Panc1 (cell line): ENCODE measurements at regions not wholly inside any gene's neighbourhood (a gene's known extent, or its start where the extent isn't known, plus 50 kb on each side); places are given as distances from the start of the nearest gene placed in this dataset.

Experiments used
- POLR2AphosphoS5 ChIP-seq: IDR thresholded peaks from 2 replicates; pipeline ENCODE4 v1.6.1; 2012; ENCODE audit warnings: mild to moderate bottlenecking, low read depth, low read length, moderate library complexity
- TCF7L2 ChIP-seq: IDR thresholded peaks from 2 replicates; pipeline ENCODE4 v1.6.1; 2011; ENCODE audit warnings: mild to moderate bottlenecking, low read depth, low read length, inconsistent platforms
- TF ChIP-seq, protein P1 (sequence below): fragments of 450-650 bp; IDR thresholded peaks from 2 replicates; pipeline ENCODE4 v1.5.1; 2017; ENCODE audit warnings: mild to moderate bottlenecking
- TF ChIP-seq, protein P2 (sequence below), 2 experiments: IDR thresholded peaks; 2 replicates each; pipeline ENCODE4 v1.6.1; 2011 to 2012; ENCODE audit warnings: low read depth in 2 of 2, control low read depth in 1 of 2, low read length in 1 of 2, mild to moderate bottlenecking in 1 of 2, moderate library complexity in 1 of 2; ENCODE audit not compliant: insufficient read depth in 1 of 2

DNA sequence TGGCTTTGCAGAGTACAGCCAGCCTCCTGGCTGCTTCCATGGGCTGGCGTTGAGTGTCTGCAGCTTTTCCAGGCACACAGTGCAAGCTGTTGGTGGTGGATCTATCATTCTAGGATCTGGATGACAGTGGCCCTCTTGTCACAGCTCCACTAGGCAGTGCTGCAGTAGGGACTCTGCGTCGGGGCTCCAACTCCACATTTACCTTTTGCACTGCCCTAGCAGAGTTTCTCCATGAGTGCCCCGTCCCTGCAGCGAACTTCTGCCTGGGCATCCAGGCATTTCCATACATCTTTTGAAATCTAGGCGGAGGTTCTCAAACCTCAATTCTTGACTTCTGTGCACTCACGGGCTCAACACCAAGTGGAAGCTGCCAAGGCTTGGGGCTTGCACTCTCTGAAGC is 1697.3 kb upstream of the MIR17HG start:
- TF ChIP-seq, protein P1, sequence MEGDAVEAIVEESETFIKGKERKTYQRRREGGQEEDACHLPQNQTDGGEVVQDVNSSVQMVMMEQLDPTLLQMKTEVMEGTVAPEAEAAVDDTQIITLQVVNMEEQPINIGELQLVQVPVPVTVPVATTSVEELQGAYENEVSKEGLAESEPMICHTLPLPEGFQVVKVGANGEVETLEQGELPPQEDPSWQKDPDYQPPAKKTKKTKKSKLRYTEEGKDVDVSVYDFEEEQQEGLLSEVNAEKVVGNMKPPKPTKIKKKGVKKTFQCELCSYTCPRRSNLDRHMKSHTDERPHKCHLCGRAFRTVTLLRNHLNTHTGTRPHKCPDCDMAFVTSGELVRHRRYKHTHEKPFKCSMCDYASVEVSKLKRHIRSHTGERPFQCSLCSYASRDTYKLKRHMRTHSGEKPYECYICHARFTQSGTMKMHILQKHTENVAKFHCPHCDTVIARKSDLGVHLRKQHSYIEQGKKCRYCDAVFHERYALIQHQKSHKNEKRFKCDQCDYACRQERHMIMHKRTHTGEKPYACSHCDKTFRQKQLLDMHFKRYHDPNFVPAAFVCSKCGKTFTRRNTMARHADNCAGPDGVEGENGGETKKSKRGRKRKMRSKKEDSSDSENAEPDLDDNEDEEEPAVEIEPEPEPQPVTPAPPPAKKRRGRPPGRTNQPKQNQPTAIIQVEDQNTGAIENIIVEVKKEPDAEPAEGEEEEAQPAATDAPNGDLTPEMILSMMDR = no peak
- TF ChIP-seq TCF7L2 = no peak
- TF ChIP-seq POLR2AphosphoS5 = no peak
- TF ChIP-seq, protein P2, sequence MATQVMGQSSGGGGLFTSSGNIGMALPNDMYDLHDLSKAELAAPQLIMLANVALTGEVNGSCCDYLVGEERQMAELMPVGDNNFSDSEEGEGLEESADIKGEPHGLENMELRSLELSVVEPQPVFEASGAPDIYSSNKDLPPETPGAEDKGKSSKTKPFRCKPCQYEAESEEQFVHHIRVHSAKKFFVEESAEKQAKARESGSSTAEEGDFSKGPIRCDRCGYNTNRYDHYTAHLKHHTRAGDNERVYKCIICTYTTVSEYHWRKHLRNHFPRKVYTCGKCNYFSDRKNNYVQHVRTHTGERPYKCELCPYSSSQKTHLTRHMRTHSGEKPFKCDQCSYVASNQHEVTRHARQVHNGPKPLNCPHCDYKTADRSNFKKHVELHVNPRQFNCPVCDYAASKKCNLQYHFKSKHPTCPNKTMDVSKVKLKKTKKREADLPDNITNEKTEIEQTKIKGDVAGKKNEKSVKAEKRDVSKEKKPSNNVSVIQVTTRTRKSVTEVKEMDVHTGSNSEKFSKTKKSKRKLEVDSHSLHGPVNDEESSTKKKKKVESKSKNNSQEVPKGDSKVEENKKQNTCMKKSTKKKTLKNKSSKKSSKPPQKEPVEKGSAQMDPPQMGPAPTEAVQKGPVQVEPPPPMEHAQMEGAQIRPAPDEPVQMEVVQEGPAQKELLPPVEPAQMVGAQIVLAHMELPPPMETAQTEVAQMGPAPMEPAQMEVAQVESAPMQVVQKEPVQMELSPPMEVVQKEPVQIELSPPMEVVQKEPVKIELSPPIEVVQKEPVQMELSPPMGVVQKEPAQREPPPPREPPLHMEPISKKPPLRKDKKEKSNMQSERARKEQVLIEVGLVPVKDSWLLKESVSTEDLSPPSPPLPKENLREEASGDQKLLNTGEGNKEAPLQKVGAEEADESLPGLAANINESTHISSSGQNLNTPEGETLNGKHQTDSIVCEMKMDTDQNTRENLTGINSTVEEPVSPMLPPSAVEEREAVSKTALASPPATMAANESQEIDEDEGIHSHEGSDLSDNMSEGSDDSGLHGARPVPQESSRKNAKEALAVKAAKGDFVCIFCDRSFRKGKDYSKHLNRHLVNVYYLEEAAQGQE (IDR thresholded peaks at IDR 0.05; ENCODE audit: insufficient read depth in 1 of 2, low read depth in 2 of 2, low read length in 1 of 2) = no peak
